Aorta (tissue), 5 donors: ENCODE measurements at regions not wholly inside any gene's neighbourhood (a gene's known extent, or its start where the extent isn't known, plus 50 kb on each side); places are given as distances from the start of the nearest gene placed in this dataset.

Source experiments
- ATAC-seq: fragments of 200-7000 bp; cut with Tn5 transposase; one replicate; pipeline ENCODE4 v1.9.1; 2022; ENCODE audit warnings: moderate library complexity; ENCODE audit not compliant: low FRiP score
- DNase-seq, 2 donors: peaks; one replicate each; pipeline ENCODE4 v3.0.0-alpha.2; 2020
- H3K27ac ChIP-seq, 2 donors: one replicate each; pipeline ENCODE4 v1.5.1; 2013; ENCODE audit warnings: low read length in 2 of 2, mild to moderate bottlenecking in 2 of 2, moderate library complexity in 2 of 2, control low read depth in 1 of 2, inconsistent platforms in 1 of 2, low read depth in 1 of 2
- H3K27me3 ChIP-seq, 2 donors: one replicate each; pipeline ENCODE4 v1.6.1; 2013; ENCODE audit warnings: control low read depth in 1 of 2, low read length in 1 of 2, mild to moderate bottlenecking in 1 of 2, moderate library complexity in 1 of 2; ENCODE audit not compliant: insufficient read depth in 2 of 2, control insufficient read depth in 1 of 2
- H3K36me3 ChIP-seq, 2 donors: one replicate each; pipeline ENCODE4 v1.6.1; 2013; ENCODE audit warnings: control low read depth in 1 of 2, low read length in 1 of 2, mild to moderate bottlenecking in 1 of 2; ENCODE audit not compliant: insufficient read depth in 2 of 2, control insufficient read depth in 1 of 2
- H3K4me1 ChIP-seq, 2 donors: one replicate each; pipeline ENCODE4 v1.6.1; 2013; ENCODE audit warnings: low read length in 2 of 2, control low read depth in 1 of 2, mild to moderate bottlenecking in 1 of 2, moderate library complexity in 1 of 2; ENCODE audit not compliant: insufficient read depth in 2 of 2, control insufficient read depth in 1 of 2
- H3K4me3 ChIP-seq, 2 donors: one replicate each; pipeline ENCODE4 v1.5.1; 2013; ENCODE audit warnings: low read length in 2 of 2, control low read depth in 1 of 2, mild to moderate bottlenecking in 1 of 2
- H3K9me3 ChIP-seq: one replicate; pipeline ENCODE4 v1.6.1; 2013; ENCODE audit warnings: mild to moderate bottlenecking, low read length; ENCODE audit not compliant: control insufficient read depth
- WGBS, 2 donors: extraction: QIAGEN DNeasy Blood & Tissue Kit; methylation state at CpG; one replicate each; pipeline ENCODE4 v1.1.7; 2013; 5-methylcytosine and 5-hydroxymethylcytosine counted together
- intact Hi-C, 2 donors: fragments of 100-400 bp; cut with DNase I; formaldehyde crosslinking; loops; one replicate each; pipeline versions ENCODE4 v1.14.2 to v1.15.0; 2022
- donor health status: healthy with polysubstance abuse.
- donor health status: Bipolar disorder and iron deficiency.
- donor health status: DM: no; HTN: no; CAD: no.
- donor health status: DM: no; HTN: no; CAD: no.
- donor health status: DM: yes; HTN: yes; CAD: no.

DNA sequence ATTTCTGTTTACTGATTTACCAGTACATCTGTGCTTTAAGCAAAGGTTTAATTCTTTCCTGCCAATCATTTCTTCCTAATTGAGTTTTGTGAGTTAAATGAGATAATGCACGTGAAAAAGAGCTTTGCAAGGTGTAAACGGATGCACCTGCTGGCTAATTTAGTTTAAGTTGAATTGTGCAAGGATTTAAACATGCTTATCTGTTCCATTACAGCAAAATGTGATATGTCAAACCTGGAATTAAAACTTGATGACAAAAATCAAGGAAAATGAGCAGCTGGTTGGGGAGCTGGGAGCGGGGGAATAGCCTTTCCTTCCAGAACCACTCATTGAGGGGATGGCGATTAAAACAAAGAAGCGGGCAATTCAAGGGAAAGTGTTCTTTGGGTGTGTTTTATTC lies 155.0 kb upstream of the CTTNBP2 start:
- Histone ChIP-seq H3K27me3 (no peaks in the 10 kb centered on the region), H3K4me1 (no peaks in the 10 kb centered on the region), H3K4me3 (no peak overlapping the region), H3K9me3 (no peaks in the 10 kb centered on the region), H3K36me3 (no peaks in the 10 kb centered on the region), H3K27ac (no peak overlapping the region)
- WGBS, 2 donors, result 87 to 89% methylated on average over 5 of the region's 5 CpGs
- DNase-seq (no peak), ATAC-seq (no peak)
- intact Hi-C loops, result no loop called here

DNA sequence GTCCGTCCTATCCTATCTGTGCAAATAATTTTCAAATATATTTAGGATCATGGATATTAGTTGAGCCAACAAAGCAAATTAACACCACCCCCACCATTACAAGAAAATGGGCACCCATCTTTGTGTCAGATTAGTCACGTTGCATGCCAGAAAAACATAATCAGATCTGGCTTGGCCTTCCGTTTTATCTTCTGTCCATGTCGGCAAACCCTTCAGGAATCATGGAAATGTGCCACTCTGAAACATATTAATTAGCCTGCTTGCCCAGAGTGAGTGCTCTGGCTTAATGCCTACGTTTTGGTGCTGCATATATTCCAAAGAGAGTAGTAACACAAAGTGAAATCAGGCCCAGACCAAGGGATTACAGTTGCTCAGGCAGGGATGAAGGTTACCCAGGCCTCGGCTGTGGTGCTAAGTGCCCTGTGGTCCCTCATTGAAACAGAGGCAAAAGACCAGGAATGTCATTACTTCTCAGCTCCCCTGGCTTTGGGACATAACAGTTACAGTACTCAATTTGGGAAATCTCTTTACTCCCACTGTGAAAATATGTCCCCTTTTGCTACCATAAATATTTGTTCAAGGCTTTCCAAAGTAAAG lies 154.0 kb upstream of the LSM8 start:
- ATAC-seq (no peak), DNase-seq (no peak)
- whole genome bisulfite sequencing, 2 donors, result 18 to 24% methylated on average over 6 of the region's 6 CpGs
- H3K4me1 ChIP-seq, result no peaks in the 10 kb centered on the region
- no peaks in the 10 kb centered on the region for H3K27me3 ChIP-seq
- H3K36me3 ChIP-seq, result no peaks in the 10 kb centered on the region
- H3K27ac ChIP-seq, result no peak overlapping the region
- intact Hi-C loops, result no loop called here
- H3K9me3 ChIP-seq, result no peaks in the 10 kb centered on the region
- no peak overlapping the region for H3K4me3 ChIP-seq

DNA sequence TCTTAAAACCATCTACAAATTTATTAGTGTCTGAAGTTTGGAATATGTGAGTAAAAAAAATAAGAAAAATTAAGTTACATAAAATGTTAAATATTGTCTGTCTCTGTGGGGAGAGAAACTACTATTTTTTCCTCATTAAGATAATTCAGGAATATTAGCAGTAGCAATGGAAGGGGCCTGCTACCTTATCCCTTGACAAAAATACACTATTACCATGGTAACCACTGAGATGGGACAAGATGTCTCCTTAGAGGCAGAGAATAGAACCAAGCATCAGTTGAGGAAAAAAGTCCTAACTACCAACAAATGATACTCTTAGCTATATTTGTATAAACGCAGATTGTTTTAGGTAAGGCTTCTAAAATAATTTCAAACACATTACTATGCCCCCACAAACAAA lies 150.7 kb upstream of the LSM8 start:
- Histone ChIP-seq H3K9me3 (peaks cover 1% of the 10 kb centered on the region), H3K4me3 (no peak overlapping the region), H3K4me1 (no peaks in the 10 kb centered on the region), H3K36me3 (no peaks in the 10 kb centered on the region), H3K27ac (no peak overlapping the region), H3K27me3 (no peaks in the 10 kb centered on the region)
- ATAC-seq (no peak), DNase-seq (no peak)
- WGBS, 2 donors, result 74 to 90% methylated on average over 1 of the region's 1 CpG
- intact Hi-C loops, result no loop called here

DNA sequence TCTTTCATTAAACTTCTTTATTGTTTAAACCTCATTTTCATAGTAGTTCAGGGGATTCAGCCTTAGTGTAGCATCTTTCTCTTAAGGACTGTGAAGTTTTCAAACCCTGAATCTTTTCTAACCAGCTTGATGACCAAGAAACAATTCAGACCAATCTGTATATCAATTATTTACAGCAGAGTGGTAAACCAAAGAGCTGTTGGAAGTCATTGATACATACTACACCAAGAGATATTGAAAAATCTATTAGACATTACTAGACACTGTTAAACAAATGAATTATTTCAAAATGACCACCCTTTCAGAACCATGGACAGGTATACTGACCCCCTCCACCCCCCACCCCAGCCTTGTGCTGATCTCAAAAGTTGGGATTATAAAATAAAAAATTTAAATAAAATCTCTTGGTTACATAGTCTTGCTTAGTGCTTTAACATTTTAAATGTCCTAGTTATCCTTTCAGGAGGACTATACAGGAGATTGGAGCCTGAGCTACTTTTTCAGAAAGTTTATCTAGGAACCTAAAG lies 143.9 kb upstream of the LSM8 start:
- DNase-seq (no peak), ATAC-seq (no peak)
- Histone ChIP-seq H3K4me1 (no peaks in the 10 kb centered on the region), H3K4me3 (no peak overlapping the region), H3K27ac (no peak overlapping the region), H3K9me3 (peaks cover 1% of the 10 kb centered on the region), H3K36me3 (no peaks in the 10 kb centered on the region), H3K27me3 (no peaks in the 10 kb centered on the region)
- intact Hi-C loops, result no loop called here

DNA sequence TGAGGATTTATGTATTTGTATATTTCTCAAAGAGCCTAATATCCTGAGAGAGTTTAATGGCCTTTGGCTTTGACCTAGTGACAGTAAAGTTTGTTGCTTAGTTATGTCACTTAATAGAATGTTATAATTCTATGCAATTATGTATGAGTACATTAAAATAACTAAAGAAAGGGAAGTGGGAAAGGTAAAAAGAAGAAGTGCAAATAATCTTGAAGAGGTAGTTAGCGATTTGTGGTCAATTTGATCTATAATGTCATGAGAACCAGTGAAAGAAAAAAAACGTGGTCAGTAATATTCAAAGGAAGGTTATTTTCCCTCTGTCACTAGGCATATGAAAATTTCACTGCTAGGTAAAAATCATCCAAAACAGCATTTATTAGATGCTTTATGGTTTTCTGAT lies 143.4 kb upstream of the LSM8 start:
- 71 to 84% methylated on average over 2 of the region's 2 CpGs for WGBS, 2 donors
- intact Hi-C loops, result no loop called here
- no peak for ATAC-seq

DNA sequence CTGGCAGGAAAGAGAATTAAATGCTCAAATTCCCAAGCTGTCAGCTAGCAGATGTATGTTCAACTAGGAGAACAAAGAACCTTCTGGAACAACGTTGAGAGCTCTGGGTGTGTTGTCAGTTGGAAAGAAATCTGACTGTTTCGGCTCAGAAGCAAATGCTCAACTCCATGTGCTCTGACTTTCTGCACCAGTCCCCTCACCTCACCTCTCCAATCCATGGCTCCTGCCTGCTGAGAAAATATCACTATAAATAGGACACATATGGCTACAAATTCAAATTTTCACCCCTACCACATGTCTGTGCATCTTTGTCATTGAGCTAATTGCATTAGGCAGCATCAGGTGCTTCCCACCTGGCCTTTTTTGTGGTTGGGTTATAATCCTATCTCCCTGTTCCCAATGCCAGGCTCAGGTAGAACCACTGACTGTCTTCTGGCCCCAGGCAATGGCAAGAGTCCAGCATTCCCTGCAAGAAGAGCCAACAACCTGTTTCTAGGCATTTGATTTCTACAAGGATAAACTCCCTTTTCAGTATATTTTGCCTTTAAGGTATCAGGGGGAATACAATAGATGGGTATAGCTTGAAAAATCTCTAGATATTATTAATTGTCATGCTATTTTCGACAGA lies 142.6 kb upstream of the LSM8 start:
- Histone ChIP-seq H3K9me3 (no peaks in the 10 kb centered on the region), H3K4me1 (no peaks in the 10 kb centered on the region), H3K27ac (no peak overlapping the region), H3K27me3 (no peaks in the 10 kb centered on the region), H3K4me3 (no peak overlapping the region), H3K36me3 (no peaks in the 10 kb centered on the region)
- ATAC-seq (no peak), DNase-seq (no peak)
- intact Hi-C loops, result no loop called here
- WGBS, 2 donors, result 40 to 42% methylated on average over 3 of the region's 3 CpGs

More for the DNA sequence above, 143.4 kb upstream of the LSM8 start:
- H3K4me1 ChIP-seq, result no peaks in the 10 kb centered on the region
- H3K36me3 ChIP-seq, result no peaks in the 10 kb centered on the region
- no peak overlapping the region for H3K4me3 ChIP-seq
- no peak for DNase-seq
- H3K9me3 ChIP-seq, result peaks cover 1% of the 10 kb centered on the region
- H3K27ac ChIP-seq, result no peak overlapping the region
- H3K27me3 ChIP-seq, result no peaks in the 10 kb centered on the region

DNA sequence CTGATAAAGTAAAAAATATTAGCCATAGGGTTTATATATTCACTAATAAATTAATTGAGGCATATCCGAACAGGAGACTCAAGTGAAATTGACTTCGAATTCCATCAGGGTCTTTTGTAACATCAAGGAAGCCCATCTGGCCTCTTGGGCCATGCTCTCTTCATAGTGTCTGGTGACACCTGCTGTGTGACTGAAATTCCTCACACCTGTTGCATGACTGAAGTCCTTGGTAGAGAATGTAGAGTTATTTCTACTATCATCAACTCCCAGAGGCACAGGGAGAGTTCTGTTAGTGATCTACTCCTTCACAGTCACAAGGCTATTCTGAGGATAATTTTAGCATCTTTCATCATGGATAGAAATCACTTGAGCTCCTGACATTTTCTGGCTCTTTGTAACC lies 138.3 kb upstream of the LSM8 start:
- DNase-seq (no peak), ATAC-seq (no peak)
- Histone ChIP-seq H3K36me3 (no peaks in the 10 kb centered on the region), H3K4me3 (no peak overlapping the region), H3K27ac (no peak overlapping the region), H3K9me3 (no peaks in the 10 kb centered on the region), H3K27me3 (no peaks in the 10 kb centered on the region), H3K4me1 (no peaks in the 10 kb centered on the region)
- 89 to 90% methylated on average over 2 of the region's 2 CpGs for WGBS, 2 donors
- intact Hi-C loops, result no loop called here

DNA sequence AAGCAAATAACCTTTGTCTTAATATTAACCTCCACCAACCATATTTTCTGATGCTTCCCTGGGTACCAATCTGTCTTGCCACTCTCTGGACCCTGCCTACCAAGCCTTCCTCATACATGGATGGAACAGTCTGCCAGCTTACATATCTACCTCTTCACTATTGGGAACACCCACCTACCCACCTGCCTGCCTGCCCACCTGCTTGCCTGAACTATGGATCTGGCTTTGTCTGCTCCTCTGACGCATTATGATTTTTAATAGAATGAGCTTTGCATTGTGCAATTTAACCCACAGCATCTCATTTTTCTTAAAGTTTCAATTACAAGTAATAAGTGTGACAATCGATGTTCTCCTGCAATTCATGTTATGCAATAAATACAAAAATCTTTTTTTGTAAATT lies 137.9 kb upstream of the LSM8 start:
- DNase-seq, result no peak
- H3K4me1 ChIP-seq, result no peaks in the 10 kb centered on the region
- no peaks in the 10 kb centered on the region for H3K27me3 ChIP-seq
- H3K4me3 ChIP-seq, result no peak overlapping the region
- intact Hi-C loops, result no loop called here
- H3K27ac ChIP-seq, result no peak overlapping the region
- ATAC-seq, result no peak
- no peaks in the 10 kb centered on the region for H3K9me3 ChIP-seq
- 88% methylated on average over 2 of the region's 2 CpGs for WGBS, 2 donors
- H3K36me3 ChIP-seq, result no peaks in the 10 kb centered on the region

DNA sequence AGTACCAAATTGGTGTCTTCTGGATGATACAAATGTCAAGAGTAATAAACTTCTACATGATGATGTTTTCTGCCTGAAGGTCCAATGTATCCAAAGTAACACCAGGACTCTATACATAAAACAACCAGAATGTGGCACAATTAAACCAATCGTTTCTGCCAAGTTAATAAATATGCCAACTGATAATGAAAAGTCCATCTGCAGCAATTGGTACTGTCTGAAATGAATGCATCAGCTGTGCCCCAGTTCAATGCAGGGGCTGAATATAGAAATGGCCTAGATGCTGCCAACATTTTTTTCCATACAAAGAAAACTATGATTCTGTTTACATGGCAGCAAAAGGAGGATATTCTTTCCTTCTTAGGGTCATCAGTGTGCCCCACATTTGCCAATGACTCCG lies 137.2 kb upstream of the LSM8 start:
- Histone ChIP-seq H3K27ac (no peak overlapping the region), H3K36me3 (no peaks in the 10 kb centered on the region), H3K27me3 (no peaks in the 10 kb centered on the region), H3K4me1 (no peaks in the 10 kb centered on the region), H3K4me3 (no peak overlapping the region), H3K9me3 (no peaks in the 10 kb centered on the region)
- intact Hi-C loops, result no loop called here
- WGBS, 2 donors, result 72 to 75% methylated on average over 2 of the region's 2 CpGs
- ATAC-seq (no peak), DNase-seq (no peak)
